ENCODE measurements at regions not wholly inside any gene's neighbourhood (a gene's known extent, or its start where the extent isn't known, plus 50 kb on each side); places are given as distances from the start of the nearest gene placed in this dataset.

DNA sequence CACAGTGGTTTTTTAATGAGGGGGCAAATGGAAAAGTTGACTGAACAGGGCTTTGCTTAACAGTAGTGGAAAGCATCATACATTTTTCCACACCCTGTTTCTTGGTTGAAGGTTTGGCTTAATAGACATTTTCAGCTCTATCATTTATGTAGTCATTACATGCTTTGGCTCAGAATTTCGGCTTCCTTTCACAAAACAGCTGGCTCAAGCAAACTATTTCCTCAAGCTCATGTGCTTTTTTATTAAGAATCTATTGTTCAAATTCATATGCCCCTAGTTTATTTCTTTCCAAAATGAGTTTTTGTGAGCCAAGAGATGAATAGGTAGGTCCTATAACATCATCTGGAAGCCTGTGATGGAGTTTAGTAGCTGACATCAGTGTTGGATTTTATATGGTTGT is 113.8 kb downstream of the SLITRK6 start:
- no peak overlapping the region for H3K9ac ChIP-seq (ENCODE audit: low read length)

DNA sequence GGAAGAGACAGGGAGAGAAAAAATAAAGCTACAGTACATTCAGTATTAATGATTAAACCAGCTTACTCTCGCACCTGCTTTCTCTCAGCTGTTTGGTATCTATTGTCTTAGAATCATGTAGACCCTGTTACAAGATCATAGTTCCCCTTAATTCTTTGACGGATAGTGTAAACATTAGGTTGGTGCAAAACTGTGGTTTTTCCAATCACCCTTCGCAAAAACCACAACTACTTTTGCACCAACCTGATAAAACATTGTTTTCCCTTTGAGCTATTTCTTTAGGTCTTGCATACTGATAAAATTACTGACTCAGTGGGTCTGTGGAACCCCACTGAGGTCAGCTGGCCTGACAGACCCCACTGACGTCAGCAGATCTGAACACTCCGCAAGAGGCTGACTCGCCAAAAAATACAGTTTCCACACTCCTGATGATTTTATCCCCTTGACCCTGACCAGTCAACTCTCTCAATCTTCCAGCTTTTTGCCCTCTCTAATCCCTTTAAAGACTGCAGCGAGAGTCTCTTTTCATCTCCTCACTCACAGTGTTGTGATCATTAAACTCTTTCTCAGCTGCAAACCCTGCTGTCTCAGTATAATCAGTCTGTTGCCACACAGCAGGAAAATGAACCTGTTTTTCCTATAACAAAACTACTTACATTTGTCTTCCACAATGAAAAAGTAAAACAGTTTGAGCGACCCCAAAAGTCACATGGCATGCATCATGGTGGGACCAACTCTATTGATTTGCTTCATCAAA is 123.9 kb downstream of the SLITRK6 start:
- POLR2A ChIA-PET (ENCODE audit: unreplicated experiment) = no interaction called here
- no peak overlapping the region for H3K4me3 ChIP-seq (ENCODE audit: low read length)
- H3K36me3 ChIP-seq (ENCODE audit: low read depth, low read length) = peaks cover 4% of the 10 kb centered on the region; the same call in 1 of the 2 replicates
- ATAC-seq (no peak), DNase-seq (no peak)
- CTCF ChIA-PET = no interaction called here
- H3K9me2 ChIP-seq (replicated peaks; ENCODE audit: low read length) = no peaks in the 10 kb centered on the region
- no peak overlapping the region for H3K27ac ChIP-seq (ENCODE audit: low read length)
- H4K20me1 ChIP-seq (ENCODE audit: low read length) = no peaks in the 10 kb centered on the region
- no peaks in the 10 kb centered on the region for H3K27me3 ChIP-seq (ENCODE audit: low read length)
- no peak overlapping the region for H3K9ac ChIP-seq (ENCODE audit: low read length)
- intact Hi-C loops (cut with micrococcal nuclease) = no loop called here
- TF ChIP-seq EZH2phosphoT487 (IDR thresholded peaks at IDR 0.05; ENCODE audit: borderline replicate concordance, low read length) = no peak
- TF ChIP-seq EZH2 (IDR thresholded peaks at IDR 0.05; ENCODE audit: low read length, unreplicated experiment) = no peak
- H3K4me2 ChIP-seq (ENCODE audit: low read length) = no peak overlapping the region
- no peaks in the 10 kb centered on the region for H3F3A ChIP-seq (ENCODE audit: low read length, unreplicated experiment)
- no peak overlapping the region for H2AFZ ChIP-seq (ENCODE audit: low read length)
- BruUV-seq (replicated peaks) = no TSS peak
- no peaks in the 10 kb centered on the region for H3K4me1 ChIP-seq (ENCODE audit: insufficient read depth, low read length)
- H3K79me2 ChIP-seq (ENCODE audit: low read length) = no peaks in the 10 kb centered on the region
- H3K9me3 ChIP-seq (ENCODE audit: low read length) = 0 out of 2 replicates have a peak, but pooled peaks cover 3% of the 10 kb centered on the region

More for the DNA sequence above, 113.8 kb downstream of the SLITRK6 start:
- DNase-seq = no peak
- no peak for TF ChIP-seq EZH2 (IDR thresholded peaks at IDR 0.05; ENCODE audit: low read length, unreplicated experiment)
- TF ChIP-seq, protein P1, sequence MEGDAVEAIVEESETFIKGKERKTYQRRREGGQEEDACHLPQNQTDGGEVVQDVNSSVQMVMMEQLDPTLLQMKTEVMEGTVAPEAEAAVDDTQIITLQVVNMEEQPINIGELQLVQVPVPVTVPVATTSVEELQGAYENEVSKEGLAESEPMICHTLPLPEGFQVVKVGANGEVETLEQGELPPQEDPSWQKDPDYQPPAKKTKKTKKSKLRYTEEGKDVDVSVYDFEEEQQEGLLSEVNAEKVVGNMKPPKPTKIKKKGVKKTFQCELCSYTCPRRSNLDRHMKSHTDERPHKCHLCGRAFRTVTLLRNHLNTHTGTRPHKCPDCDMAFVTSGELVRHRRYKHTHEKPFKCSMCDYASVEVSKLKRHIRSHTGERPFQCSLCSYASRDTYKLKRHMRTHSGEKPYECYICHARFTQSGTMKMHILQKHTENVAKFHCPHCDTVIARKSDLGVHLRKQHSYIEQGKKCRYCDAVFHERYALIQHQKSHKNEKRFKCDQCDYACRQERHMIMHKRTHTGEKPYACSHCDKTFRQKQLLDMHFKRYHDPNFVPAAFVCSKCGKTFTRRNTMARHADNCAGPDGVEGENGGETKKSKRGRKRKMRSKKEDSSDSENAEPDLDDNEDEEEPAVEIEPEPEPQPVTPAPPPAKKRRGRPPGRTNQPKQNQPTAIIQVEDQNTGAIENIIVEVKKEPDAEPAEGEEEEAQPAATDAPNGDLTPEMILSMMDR (conservative IDR thresholded peaks at IDR 0.05; ENCODE audit: low read depth, low read length) = no peak
- TF ChIP-seq EZH2phosphoT487 (IDR thresholded peaks at IDR 0.05; ENCODE audit: borderline replicate concordance, low read length) = no peak
- POLR2A ChIA-PET (ENCODE audit: unreplicated experiment) = no interaction called here
- H3K4me1 ChIP-seq (ENCODE audit: insufficient read depth, low read length) = no peaks in the 10 kb centered on the region
- H3K27ac ChIP-seq (ENCODE audit: low read length) = no peak overlapping the region
- no peaks in the 10 kb centered on the region for H3K27me3 ChIP-seq (ENCODE audit: low read length)
- intact Hi-C loops (cut with micrococcal nuclease) = no loop called here
- no peaks in the 10 kb centered on the region for H3K79me2 ChIP-seq (ENCODE audit: low read length)
- H3K36me3 ChIP-seq (ENCODE audit: low read depth, low read length) = no peaks in the 10 kb centered on the region
- H3K4me3 ChIP-seq (ENCODE audit: low read length) = no peak overlapping the region
- H3K9me2 ChIP-seq (replicated peaks; ENCODE audit: low read length) = no peaks in the 10 kb centered on the region
- H3K9me3 ChIP-seq (ENCODE audit: low read length) = no peaks in the 10 kb centered on the region
- H3F3A ChIP-seq (ENCODE audit: low read length, unreplicated experiment) = no peaks in the 10 kb centered on the region
- no peak overlapping the region for H2AFZ ChIP-seq (ENCODE audit: low read length)
- CTCF ChIA-PET = no interaction called here
- H4K20me1 ChIP-seq (ENCODE audit: low read length) = no peaks in the 10 kb centered on the region
- no TSS peak for BruUV-seq (replicated peaks)
- no peak for ATAC-seq
- H3K4me2 ChIP-seq (ENCODE audit: low read length) = no peak overlapping the region

DNA sequence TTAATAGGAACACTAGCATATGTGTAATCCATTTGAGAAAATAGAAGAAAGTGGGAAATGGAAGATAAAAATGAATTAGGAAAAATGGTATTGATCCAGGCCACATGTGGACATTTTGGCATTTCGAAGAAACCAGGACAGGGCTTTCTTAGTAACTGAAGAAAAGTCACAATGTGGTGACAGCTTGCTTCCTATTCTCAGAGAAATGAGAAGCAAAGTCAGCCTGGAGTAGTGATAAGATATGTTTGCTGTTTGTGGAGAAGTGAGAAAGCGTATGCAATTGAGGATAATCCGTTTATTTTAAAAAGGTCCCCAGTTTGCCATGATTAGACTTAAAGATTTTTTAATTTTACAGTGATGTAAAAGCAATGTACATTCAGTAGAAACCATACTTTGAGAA is 127.9 kb downstream of the SLITRK6 start:
- no peak overlapping the region for H2AFZ ChIP-seq (ENCODE audit: low read length)
- no peaks in the 10 kb centered on the region for H3F3A ChIP-seq (ENCODE audit: low read length, unreplicated experiment)
- no peak overlapping the region for H3K4me2 ChIP-seq (ENCODE audit: low read length)
- H4K20me1 ChIP-seq (ENCODE audit: low read length) = no peaks in the 10 kb centered on the region
- H3K9me2 ChIP-seq (replicated peaks; ENCODE audit: low read length) = no peaks in the 10 kb centered on the region
- no peak overlapping the region for H3K4me3 ChIP-seq (ENCODE audit: low read length)
- H3K9ac ChIP-seq (ENCODE audit: low read length) = no peak overlapping the region
- peaks cover 4% of the 10 kb centered on the region; the same call in 1 of the 2 replicates for H3K36me3 ChIP-seq (ENCODE audit: low read depth, low read length)
- H3K79me2 ChIP-seq (ENCODE audit: low read length) = no peaks in the 10 kb centered on the region
- 0 out of 2 replicates have a peak, but pooled peaks cover 3% of the 10 kb centered on the region for H3K9me3 ChIP-seq (ENCODE audit: low read length)
- ChIA-PET CTCF (no interaction called here), POLR2A (ENCODE audit: unreplicated experiment) (no interaction called here)
- no peaks in the 10 kb centered on the region for H3K4me1 ChIP-seq (ENCODE audit: insufficient read depth, low read length)
- no TSS peak for BruUV-seq (replicated peaks)
- DNase-seq = no peak
- no peaks in the 10 kb centered on the region for H3K27me3 ChIP-seq (ENCODE audit: low read length)
- H3K27ac ChIP-seq (ENCODE audit: low read length) = no peak overlapping the region
- intact Hi-C loops (cut with micrococcal nuclease) = no loop called here
- ATAC-seq = no peak
- TF ChIP-seq EZH2 (IDR thresholded peaks at IDR 0.05; ENCODE audit: low read length, unreplicated experiment) (no peak), EZH2phosphoT487 (IDR thresholded peaks at IDR 0.05; ENCODE audit: borderline replicate concordance, low read length) (no peak)
- TF ChIP-seq, protein P1 (conservative IDR thresholded peaks at IDR 0.05; ENCODE audit: low read depth, low read length) = no peak
